MCF 10A (cell line): ENCODE measurements at regions not wholly inside any gene's neighbourhood (a gene's known extent, or its start where the extent isn't known, plus 50 kb on each side); places are given as distances from the start of the nearest gene placed in this dataset.

Source experiments
- BruUV-seq: library from RNA; stranded (reverse); fragments of 400-500 nt; replicated peaks from 2 replicates; lab custom pipeline; 2021; lab: Mats Ljungman, UMichigan
- CTCF ChIA-PET: fragments of 300-600 bp; sonication (Branson Sonifier 250); formaldehyde crosslinking; extraction: SDS; loops from one replicate; lab custom pipeline; 2021; ENCODE audit warnings: antibody characterized with exemption, inconsistent platforms; lab: Yijun Ruan, JAX
- POLR2A ChIA-PET: fragments of 300-600, 350-650 bp; sonication (Branson Sonifier 250); formaldehyde crosslinking; extraction: SDS; loops from one replicate; lab custom pipeline; 2020; ENCODE audit warnings: antibody characterized with exemption, inconsistent platforms; lab: Yijun Ruan, JAX
- DNase-seq: peaks from one replicate; pipeline ENCODE4 v3.0.0-alpha.2; 2018; ENCODE audit not compliant: unreplicated experiment
- H3K27ac Mint-ChIP-seq: one replicate; pipeline ENCODE4 v1.8.0; 2022; ENCODE audit warnings: mild to moderate bottlenecking, low read depth, mixed read lengths; ENCODE audit not compliant: unreplicated experiment
- H3K27me3 Mint-ChIP-seq: one replicate; pipeline ENCODE4 v1.8.0; 2022; ENCODE audit warnings: mixed read lengths; ENCODE audit not compliant: insufficient read depth, unreplicated experiment
- H3K36me3 Mint-ChIP-seq: one replicate; pipeline ENCODE4 v1.8.0; 2022; ENCODE audit warnings: mild to moderate bottlenecking, moderate library complexity, mixed read lengths; ENCODE audit not compliant: insufficient read depth, unreplicated experiment
- H3K4me1 Mint-ChIP-seq: one replicate; pipeline ENCODE4 v1.8.0; 2022; ENCODE audit warnings: mixed read lengths; ENCODE audit not compliant: insufficient read depth, unreplicated experiment
- H3K4me3 Mint-ChIP-seq: one replicate; pipeline ENCODE4 v1.8.0; 2022; ENCODE audit warnings: mild to moderate bottlenecking, moderate library complexity, mixed read lengths; ENCODE audit not compliant: unreplicated experiment
- H3K9me3 Mint-ChIP-seq: one replicate; pipeline ENCODE4 v1.8.0; 2022; ENCODE audit warnings: mixed read lengths; ENCODE audit not compliant: unreplicated experiment
- intact Hi-C: fragments of 100-400 bp; cut with micrococcal nuclease; formaldehyde crosslinking; loops from 2 replicates; pipeline ENCODE4 v1.14.1; 2022
- TF ChIP-seq, protein P1 (sequence below): fragments of 200-600 bp; IDR thresholded peaks from one replicate; pipeline ENCODE4 v1.8.0; 2022; ENCODE audit warnings: antibody characterized with exemption, mild to moderate bottlenecking; ENCODE audit not compliant: unreplicated experiment

DNA sequence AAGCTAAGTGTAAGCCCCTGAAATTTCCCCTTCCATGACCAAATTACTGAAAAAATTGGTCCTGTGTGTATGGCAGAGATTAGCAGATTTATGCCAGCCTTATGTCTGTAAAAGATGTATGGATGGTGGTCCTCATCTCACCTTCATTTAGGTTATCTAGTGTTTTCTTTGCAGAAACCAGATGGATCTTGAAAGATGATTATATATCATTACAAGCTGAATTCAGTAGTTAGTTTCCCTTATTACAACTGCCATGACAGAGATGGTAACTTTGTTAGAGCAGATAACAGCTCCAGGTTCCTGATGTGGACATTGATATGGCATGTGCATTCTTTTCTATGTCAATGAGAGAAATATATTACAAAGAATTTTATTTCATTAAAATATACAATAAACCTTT is 1403.2 kb upstream of the CDH6 start:
- no peak overlapping the region for H3K27ac Mint-ChIP-seq
- BruUV-seq: no TSS peak
- H3K36me3 Mint-ChIP-seq: no peaks in the 10 kb centered on the region
- H3K4me1 Mint-ChIP-seq: peaks cover 12% of the 10 kb centered on the region
- no peak overlapping the region for H3K4me3 Mint-ChIP-seq
- no peaks in the 10 kb centered on the region for H3K27me3 Mint-ChIP-seq
- CTCF ChIA-PET: no interaction called here
- intact Hi-C loops: no loop called here
- DNase-seq: no peak
- H3K9me3 Mint-ChIP-seq: no peaks in the 10 kb centered on the region
- TF ChIP-seq, protein P1, sequence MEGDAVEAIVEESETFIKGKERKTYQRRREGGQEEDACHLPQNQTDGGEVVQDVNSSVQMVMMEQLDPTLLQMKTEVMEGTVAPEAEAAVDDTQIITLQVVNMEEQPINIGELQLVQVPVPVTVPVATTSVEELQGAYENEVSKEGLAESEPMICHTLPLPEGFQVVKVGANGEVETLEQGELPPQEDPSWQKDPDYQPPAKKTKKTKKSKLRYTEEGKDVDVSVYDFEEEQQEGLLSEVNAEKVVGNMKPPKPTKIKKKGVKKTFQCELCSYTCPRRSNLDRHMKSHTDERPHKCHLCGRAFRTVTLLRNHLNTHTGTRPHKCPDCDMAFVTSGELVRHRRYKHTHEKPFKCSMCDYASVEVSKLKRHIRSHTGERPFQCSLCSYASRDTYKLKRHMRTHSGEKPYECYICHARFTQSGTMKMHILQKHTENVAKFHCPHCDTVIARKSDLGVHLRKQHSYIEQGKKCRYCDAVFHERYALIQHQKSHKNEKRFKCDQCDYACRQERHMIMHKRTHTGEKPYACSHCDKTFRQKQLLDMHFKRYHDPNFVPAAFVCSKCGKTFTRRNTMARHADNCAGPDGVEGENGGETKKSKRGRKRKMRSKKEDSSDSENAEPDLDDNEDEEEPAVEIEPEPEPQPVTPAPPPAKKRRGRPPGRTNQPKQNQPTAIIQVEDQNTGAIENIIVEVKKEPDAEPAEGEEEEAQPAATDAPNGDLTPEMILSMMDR: no peak
- POLR2A ChIA-PET: interaction anchor here (1.0 kb wide), 1 partner anchor 11 kb away, joined by 4 read pairs; no protein-coding TSS in a partner anchor

- H3K9me3 Mint-ChIP-seq: no peaks in the 10 kb centered on the region
- ChIA-PET CTCF (interaction anchor here (0.7 to 1.0 kb wide), 2 partner anchors 9 to 59 kb away, joined by 3 to 6 read pairs; no protein-coding TSS in a partner anchor), POLR2A (no interaction called here)
- H3K4me1 Mint-ChIP-seq: peaks cover 7% of the 10 kb centered on the region
- no peak for DNase-seq
- no TSS peak for BruUV-seq
- H3K36me3 Mint-ChIP-seq: no peaks in the 10 kb centered on the region
- TF ChIP-seq, protein P1: no peak
- intact Hi-C loops: no loop called here
- H3K27ac Mint-ChIP-seq: peak overlapping the region; percentile 3
- no peaks in the 10 kb centered on the region for H3K27me3 Mint-ChIP-seq
- no peak overlapping the region for H3K4me3 Mint-ChIP-seq
These were observed 1413.1 kb upstream of the CDH6 start for GRCh38 chr5:29780401-29780800.

- no peak for DNase-seq
- TF ChIP-seq, protein P1: no peak
- no TSS peak for BruUV-seq
- Mint-ChIP-seq H3K27me3 (no peaks in the 10 kb centered on the region), H3K4me3 (no peak overlapping the region), H3K27ac (no peak overlapping the region), H3K9me3 (no peaks in the 10 kb centered on the region), H3K36me3 (no peaks in the 10 kb centered on the region), H3K4me1 (peaks cover 7% of the 10 kb centered on the region)
- ChIA-PET CTCF (interaction anchor here (1.1 kb wide), 1 partner anchor 73 kb away, joined by 3 read pairs; no protein-coding TSS in a partner anchor), POLR2A (interaction anchor here (0.6 kb wide), 1 partner anchor 1193 kb away, joined by 3 read pairs; no protein-coding TSS in a partner anchor)
- intact Hi-C loops: no loop called here
These were observed 1414.3 kb upstream of the CDH6 start for GRCh38 chr5:29779141-29779540.

DNA sequence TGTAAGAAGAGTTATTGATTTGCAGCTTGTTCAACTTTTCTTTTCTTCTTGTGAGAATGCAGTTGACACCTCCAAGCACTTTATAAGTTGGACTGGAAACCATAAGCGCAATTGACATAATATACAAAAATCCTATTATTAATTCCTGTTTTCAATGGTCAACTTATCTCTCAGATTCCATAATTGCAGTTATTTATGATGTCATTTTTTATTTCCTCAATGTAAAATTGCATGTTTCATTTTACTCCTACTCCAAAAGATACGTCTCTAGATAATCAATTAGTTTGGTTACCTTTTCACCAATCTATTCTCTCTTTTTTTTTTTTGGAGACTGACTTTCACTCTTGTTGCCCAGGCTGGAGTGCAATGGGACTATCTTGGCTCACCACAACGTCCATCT is 1416.1 kb upstream of the CDH6 start:
- no peak overlapping the region for H3K4me3 Mint-ChIP-seq
- H3K36me3 Mint-ChIP-seq: no peaks in the 10 kb centered on the region
- H3K27me3 Mint-ChIP-seq: no peaks in the 10 kb centered on the region
- intact Hi-C loops: no loop called here
- H3K9me3 Mint-ChIP-seq: no peaks in the 10 kb centered on the region
- CTCF ChIA-PET: no interaction called here
- TF ChIP-seq, protein P1: no peak
- POLR2A ChIA-PET: no interaction called here
- no peak for DNase-seq
- BruUV-seq: no TSS peak
- peaks cover 7% of the 10 kb centered on the region for H3K4me1 Mint-ChIP-seq
- H3K27ac Mint-ChIP-seq: no peak overlapping the region
